ENCODE measurements at regions not wholly inside any gene's neighbourhood (a gene's known extent, or its start where the extent isn't known, plus 50 kb on each side); places are given as distances from the start of the nearest gene placed in this dataset.

- TF ChIP-seq CTCF (IDR thresholded peaks at IDR 0.05 in 4 of 5, conservative IDR thresholded peaks at IDR 0.05 in 1 of 5) (no peak), POLR2A (IDR thresholded peaks at IDR 0.05) (no peak)
These were observed 754.6 kb upstream of the EEF2KMT start for GRCh38 chr16:5852151-5852550.
